ENCODE measurements at regions not wholly inside any gene's neighbourhood (a gene's known extent, or its start where the extent isn't known, plus 50 kb on each side); places are given as distances from the start of the nearest gene placed in this dataset.

DNA sequence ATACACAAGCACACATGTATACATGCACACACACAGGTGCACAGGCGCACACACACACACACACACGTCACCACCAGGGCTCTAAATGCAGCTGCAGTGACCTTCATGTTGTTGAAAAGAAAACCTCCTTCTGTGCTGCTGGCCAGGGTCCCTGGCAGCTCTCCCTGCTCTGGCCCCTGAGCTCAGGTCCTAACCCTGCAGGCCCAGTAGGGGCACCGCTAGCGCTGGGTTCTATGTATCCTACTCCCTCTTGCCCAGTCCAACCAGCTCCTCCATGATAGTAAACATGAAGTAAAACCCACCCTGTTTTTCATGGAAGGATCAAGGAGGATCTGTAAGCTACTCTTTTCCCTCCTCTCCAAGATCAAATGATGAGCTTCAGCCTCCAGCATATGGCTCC, 172.8 kb downstream of the RBFOX3 start:
- TF ChIP-seq POLR2A (IDR thresholded peaks at IDR 0.05) (no peak), POLR2AphosphoS5 (IDR thresholded peaks at IDR 0.05) (no peak)
- TF ChIP-seq, protein P1, sequence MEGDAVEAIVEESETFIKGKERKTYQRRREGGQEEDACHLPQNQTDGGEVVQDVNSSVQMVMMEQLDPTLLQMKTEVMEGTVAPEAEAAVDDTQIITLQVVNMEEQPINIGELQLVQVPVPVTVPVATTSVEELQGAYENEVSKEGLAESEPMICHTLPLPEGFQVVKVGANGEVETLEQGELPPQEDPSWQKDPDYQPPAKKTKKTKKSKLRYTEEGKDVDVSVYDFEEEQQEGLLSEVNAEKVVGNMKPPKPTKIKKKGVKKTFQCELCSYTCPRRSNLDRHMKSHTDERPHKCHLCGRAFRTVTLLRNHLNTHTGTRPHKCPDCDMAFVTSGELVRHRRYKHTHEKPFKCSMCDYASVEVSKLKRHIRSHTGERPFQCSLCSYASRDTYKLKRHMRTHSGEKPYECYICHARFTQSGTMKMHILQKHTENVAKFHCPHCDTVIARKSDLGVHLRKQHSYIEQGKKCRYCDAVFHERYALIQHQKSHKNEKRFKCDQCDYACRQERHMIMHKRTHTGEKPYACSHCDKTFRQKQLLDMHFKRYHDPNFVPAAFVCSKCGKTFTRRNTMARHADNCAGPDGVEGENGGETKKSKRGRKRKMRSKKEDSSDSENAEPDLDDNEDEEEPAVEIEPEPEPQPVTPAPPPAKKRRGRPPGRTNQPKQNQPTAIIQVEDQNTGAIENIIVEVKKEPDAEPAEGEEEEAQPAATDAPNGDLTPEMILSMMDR (IDR thresholded peaks at IDR 0.05) = no peak

All from breast epithelium (tissue), 3 donors.